HepG2 (cell line): ENCODE measurements at regions not wholly inside any gene's neighbourhood (a gene's known extent, or its start where the extent isn't known, plus 50 kb on each side); places are given as distances from the start of the nearest gene placed in this dataset.

Experiments used
- CTCF ChIP-seq: sonication (generic); formaldehyde crosslinking; IDR thresholded peaks from 2 replicates; pipeline ENCODE4 v1.5.0; 2020; ENCODE audit warnings: mild to moderate bottlenecking, missing genetic modification reagents, moderate library complexity
- ELF1 ChIP-seq: sonication (generic); formaldehyde crosslinking; IDR thresholded peaks from 2 replicates; pipeline ENCODE4 v1.4.0; 2020; ENCODE audit warnings: missing genetic modification reagents
- FOSL1 ChIP-seq: sonication (generic); formaldehyde crosslinking; IDR thresholded peaks from 2 replicates; pipeline ENCODE4 v1.9.0; 2021; ENCODE audit warnings: missing genetic modification reagents, borderline replicate concordance
- NFKBIZ ChIP-seq: IDR thresholded peaks from 2 replicates; pipeline ENCODE4 v1.6.1; 2018; ENCODE audit warnings: missing genetic modification reagents, missing compliant biosample characterization
- POLR2AphosphoS5 ChIP-seq: IDR thresholded peaks from 2 replicates; pipeline ENCODE4 v1.6.1; 2012; ENCODE audit warnings: low read depth, low read length
- SETDB1 ChIP-seq: sonication (generic); formaldehyde crosslinking; IDR thresholded peaks from 2 replicates; pipeline ENCODE4 v1.5.1; 2020; ENCODE audit warnings: missing genetic modification reagents, mild to moderate bottlenecking, borderline replicate concordance
- SNAPC5 ChIP-seq: sonication (generic); formaldehyde crosslinking; IDR thresholded peaks from 2 replicates; pipeline ENCODE4 v1.8.1; 2023; ENCODE audit warnings: mild to moderate bottlenecking, missing genetic modification reagents, borderline replicate concordance
- TF ChIP-seq, protein P1 (sequence below), 2 experiments: IDR thresholded peaks; 2 replicates each; pipeline ENCODE4 v1.6.1; 2011 to 2012; ENCODE audit warnings: low read length in 2 of 2, borderline replicate concordance in 1 of 2, low read depth in 1 of 2, mild to moderate bottlenecking in 1 of 2, moderate library complexity in 1 of 2

DNA sequence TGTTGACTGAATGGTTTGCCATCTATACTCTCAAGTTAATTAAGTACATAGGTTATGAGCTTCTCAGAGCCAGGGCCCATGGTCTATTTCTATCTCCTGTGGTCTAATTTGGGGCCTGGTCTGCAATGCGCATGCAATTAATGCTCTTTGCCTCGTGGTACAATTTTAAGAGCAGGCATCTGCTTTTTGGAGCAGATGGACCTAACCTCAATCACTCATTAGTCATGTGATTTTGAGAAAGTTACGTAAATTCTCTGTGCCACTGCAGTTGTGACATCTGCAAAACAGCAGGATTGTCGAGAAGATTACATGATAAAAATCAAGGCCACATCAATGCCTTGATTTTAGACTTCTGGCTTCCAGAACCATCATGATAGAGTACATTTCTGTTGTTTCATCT lies 543.7 kb upstream of the ADAMTS9 start:
- TF ChIP-seq ELF1 (CRISPR knock-in tag), result no peak
- no peak for TF ChIP-seq NFKBIZ (CRISPR knock-in tag)
- no peak for TF ChIP-seq SNAPC5 (CRISPR knock-in tag)
- TF ChIP-seq CTCF (CRISPR knock-in tag), result no peak
- TF ChIP-seq, protein P1, sequence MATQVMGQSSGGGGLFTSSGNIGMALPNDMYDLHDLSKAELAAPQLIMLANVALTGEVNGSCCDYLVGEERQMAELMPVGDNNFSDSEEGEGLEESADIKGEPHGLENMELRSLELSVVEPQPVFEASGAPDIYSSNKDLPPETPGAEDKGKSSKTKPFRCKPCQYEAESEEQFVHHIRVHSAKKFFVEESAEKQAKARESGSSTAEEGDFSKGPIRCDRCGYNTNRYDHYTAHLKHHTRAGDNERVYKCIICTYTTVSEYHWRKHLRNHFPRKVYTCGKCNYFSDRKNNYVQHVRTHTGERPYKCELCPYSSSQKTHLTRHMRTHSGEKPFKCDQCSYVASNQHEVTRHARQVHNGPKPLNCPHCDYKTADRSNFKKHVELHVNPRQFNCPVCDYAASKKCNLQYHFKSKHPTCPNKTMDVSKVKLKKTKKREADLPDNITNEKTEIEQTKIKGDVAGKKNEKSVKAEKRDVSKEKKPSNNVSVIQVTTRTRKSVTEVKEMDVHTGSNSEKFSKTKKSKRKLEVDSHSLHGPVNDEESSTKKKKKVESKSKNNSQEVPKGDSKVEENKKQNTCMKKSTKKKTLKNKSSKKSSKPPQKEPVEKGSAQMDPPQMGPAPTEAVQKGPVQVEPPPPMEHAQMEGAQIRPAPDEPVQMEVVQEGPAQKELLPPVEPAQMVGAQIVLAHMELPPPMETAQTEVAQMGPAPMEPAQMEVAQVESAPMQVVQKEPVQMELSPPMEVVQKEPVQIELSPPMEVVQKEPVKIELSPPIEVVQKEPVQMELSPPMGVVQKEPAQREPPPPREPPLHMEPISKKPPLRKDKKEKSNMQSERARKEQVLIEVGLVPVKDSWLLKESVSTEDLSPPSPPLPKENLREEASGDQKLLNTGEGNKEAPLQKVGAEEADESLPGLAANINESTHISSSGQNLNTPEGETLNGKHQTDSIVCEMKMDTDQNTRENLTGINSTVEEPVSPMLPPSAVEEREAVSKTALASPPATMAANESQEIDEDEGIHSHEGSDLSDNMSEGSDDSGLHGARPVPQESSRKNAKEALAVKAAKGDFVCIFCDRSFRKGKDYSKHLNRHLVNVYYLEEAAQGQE (IDR thresholded peaks at IDR 0.05; ENCODE audit: borderline replicate concordance in 1 of 2, low read depth in 1 of 2, low read length in 2 of 2), result no peak
- no peak for TF ChIP-seq SETDB1 (CRISPR knock-in tag)
- no peak for TF ChIP-seq POLR2AphosphoS5
- TF ChIP-seq FOSL1 (CRISPR knock-in tag), result no peak
